Lung (tissue), 11 donors: ENCODE measurements at regions not wholly inside any gene's neighbourhood (a gene's known extent, or its start where the extent isn't known, plus 50 kb on each side); places are given as distances from the start of the nearest gene placed in this dataset.

ENCODE experiments used
- ATAC-seq: fragments of 200-7000 bp; cut with Tn5 transposase; one replicate; pipeline ENCODE4 v1.9.1; 2020; ENCODE audit warnings: moderate number of reproducible peaks; ENCODE audit not compliant: insufficient read depth, low FRiP score
- DNase-seq, 3 donors: peaks; one replicate each; pipeline ENCODE4 v3.0.0-alpha.2; 2013 to 2017
- H3K27ac ChIP-seq, 2 donors: one replicate each; pipeline ENCODE4 v1.5.1; 2013; ENCODE audit warnings: mild to moderate bottlenecking in 2 of 2, moderate library complexity in 2 of 2, control low read depth in 1 of 2, inconsistent platforms in 1 of 2, low read depth in 1 of 2, low read length in 1 of 2
- H3K27me3 ChIP-seq, 3 donors: one replicate each; pipeline ENCODE4 v1.5.1; 2013; ENCODE audit warnings: low read length in 2 of 3; ENCODE audit not compliant: control insufficient read depth in 3 of 3, insufficient read depth in 3 of 3
- H3K36me3 ChIP-seq, 4 donors: one replicate each; pipeline ENCODE4 v1.5.1; 2013; ENCODE audit warnings: low read length in 4 of 4, mild to moderate bottlenecking in 1 of 4, moderate library complexity in 1 of 4; ENCODE audit not compliant: control insufficient read depth in 4 of 4, insufficient read depth in 4 of 4
- H3K4me1 ChIP-seq, 5 donors: one replicate each; pipeline ENCODE4 v1.5.1; 2013; ENCODE audit warnings: low read length in 5 of 5, mild to moderate bottlenecking in 2 of 5, moderate library complexity in 1 of 5; ENCODE audit not compliant: control insufficient read depth in 5 of 5, insufficient read depth in 5 of 5
- H3K4me3 ChIP-seq: one replicate; pipeline ENCODE4 v1.5.1; 2013; ENCODE audit warnings: mild to moderate bottlenecking, control low read depth, moderate library complexity
- H3K9ac ChIP-seq, 2 donors: one replicate each; pipeline ENCODE4 v1.5.1; 2013; ENCODE audit warnings: low read length in 2 of 2, control low read depth in 1 of 2; ENCODE audit not compliant: insufficient read depth in 1 of 2
- H3K9me3 ChIP-seq, 4 donors: one replicate each; pipeline ENCODE4 v1.5.1; 2013; ENCODE audit warnings: low read length in 3 of 4, mild to moderate bottlenecking in 1 of 4, moderate library complexity in 1 of 4; ENCODE audit not compliant: control insufficient read depth in 4 of 4, insufficient read depth in 3 of 4
- WGBS, 2 donors: extraction: QIAGEN DNeasy Blood & Tissue Kit; methylation state at CpG; one replicate each; pipeline ENCODE4 v1.1.7; 2013; 5-methylcytosine and 5-hydroxymethylcytosine counted together
- TF ChIP-seq, protein P1 (sequence below): IDR thresholded peaks from 2 replicates; pipeline ENCODE4 v1.5.1; 2012; ENCODE audit warnings: mild to moderate bottlenecking; ENCODE audit errors: control extremely low read depth, extremely low read depth
- donor health status: control.
- donor health status: control.
- donor health status: Bipolar disorder and iron deficiency.
- donor health status: healthy.
- donor health status: DM: yes; HTN: yes; CAD: no.

DNA sequence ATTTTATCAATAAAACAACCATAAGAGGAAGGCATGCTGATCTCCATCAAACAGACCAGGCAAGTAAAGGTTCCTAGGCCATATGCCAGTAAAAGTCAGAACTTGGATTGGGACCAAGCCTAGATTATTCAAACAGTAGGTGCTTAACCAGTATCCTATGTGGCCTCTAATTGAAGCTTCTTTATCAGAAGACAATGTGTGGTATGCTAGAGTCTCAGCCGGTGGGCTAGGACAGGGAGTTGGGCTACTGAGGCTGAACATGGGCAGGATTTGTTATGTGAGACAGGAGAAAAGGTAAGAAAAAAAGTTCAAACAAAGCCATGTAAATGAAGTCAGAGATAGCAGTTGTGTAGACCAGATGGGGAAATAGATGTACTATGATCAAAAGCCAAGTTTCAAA is 413.7 kb upstream of the GHITM start:
- Histone ChIP-seq H3K9me3 (peaks cover 0 to 6% (median 0%) of the 10 kb centered on the region in 4 donors), H3K4me1 (peaks cover 0 to 3% (median 0%) of the 10 kb centered on the region in 5 donors), H3K27ac (no peak overlapping the region), H3K36me3 (no peaks in the 10 kb centered on the region), H3K4me3 (no peak overlapping the region), H3K27me3 (no peaks in the 10 kb centered on the region), H3K9ac (no peak overlapping the region)
- DNase-seq, result no peak
- no peak for ATAC-seq
- 56 to 78% methylated on average over 1 of the region's 1 CpG for WGBS, 2 donors
- TF ChIP-seq, protein P1, sequence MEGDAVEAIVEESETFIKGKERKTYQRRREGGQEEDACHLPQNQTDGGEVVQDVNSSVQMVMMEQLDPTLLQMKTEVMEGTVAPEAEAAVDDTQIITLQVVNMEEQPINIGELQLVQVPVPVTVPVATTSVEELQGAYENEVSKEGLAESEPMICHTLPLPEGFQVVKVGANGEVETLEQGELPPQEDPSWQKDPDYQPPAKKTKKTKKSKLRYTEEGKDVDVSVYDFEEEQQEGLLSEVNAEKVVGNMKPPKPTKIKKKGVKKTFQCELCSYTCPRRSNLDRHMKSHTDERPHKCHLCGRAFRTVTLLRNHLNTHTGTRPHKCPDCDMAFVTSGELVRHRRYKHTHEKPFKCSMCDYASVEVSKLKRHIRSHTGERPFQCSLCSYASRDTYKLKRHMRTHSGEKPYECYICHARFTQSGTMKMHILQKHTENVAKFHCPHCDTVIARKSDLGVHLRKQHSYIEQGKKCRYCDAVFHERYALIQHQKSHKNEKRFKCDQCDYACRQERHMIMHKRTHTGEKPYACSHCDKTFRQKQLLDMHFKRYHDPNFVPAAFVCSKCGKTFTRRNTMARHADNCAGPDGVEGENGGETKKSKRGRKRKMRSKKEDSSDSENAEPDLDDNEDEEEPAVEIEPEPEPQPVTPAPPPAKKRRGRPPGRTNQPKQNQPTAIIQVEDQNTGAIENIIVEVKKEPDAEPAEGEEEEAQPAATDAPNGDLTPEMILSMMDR, result no peak

- ATAC-seq, result no peak
- H3K36me3 ChIP-seq, result no peaks in the 10 kb centered on the region
- H3K9me3 ChIP-seq, result peaks cover 0 to 7% (median 2%) of the 10 kb centered on the region in 4 donors
- DNase-seq, result no peak
- no peaks in the 10 kb centered on the region for H3K27me3 ChIP-seq
- H3K9ac ChIP-seq, result no peak overlapping the region
- TF ChIP-seq, protein P1, result no peak
- no peak overlapping the region for H3K4me3 ChIP-seq
- no peaks in the 10 kb centered on the region for H3K4me1 ChIP-seq
- H3K27ac ChIP-seq, result no peak overlapping the region
Observed at GRCh38 chr10:83734278-83734677, 405.0 kb upstream of the GHITM start.

DNA sequence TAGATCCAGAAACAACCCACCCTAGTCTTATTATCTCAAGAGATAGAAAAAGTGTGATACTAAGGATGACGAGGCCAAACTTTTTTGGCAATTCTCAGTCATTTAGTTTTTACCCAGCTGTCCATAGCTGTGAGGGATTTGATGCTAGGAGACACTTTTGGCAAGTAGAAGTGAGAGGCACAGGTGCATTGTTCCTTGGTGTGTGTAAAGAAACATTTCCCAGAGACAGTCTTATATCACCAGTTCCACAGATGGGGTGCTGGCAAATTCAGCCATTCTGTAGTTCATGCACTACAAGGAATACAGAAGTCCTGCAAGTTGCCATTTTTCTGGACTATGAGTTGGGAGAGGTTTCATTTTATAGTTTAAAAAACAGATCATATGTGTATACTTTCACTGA is 403.3 kb upstream of the GHITM start:
- TF ChIP-seq, protein P1, result no peak
- peaks cover 0 to 5% (median 3%) of the 10 kb centered on the region in 4 donors for H3K9me3 ChIP-seq
- no peak for ATAC-seq
- no peaks in the 10 kb centered on the region for H3K36me3 ChIP-seq
- H3K4me3 ChIP-seq, result no peak overlapping the region
- no peaks in the 10 kb centered on the region for H3K27me3 ChIP-seq
- H3K9ac ChIP-seq, result no peak overlapping the region
- no peak for DNase-seq
- WGBS, 2 donors, result 63 to 69% methylated on average over 1 of the region's 1 CpG
- H3K27ac ChIP-seq, result no peak overlapping the region
- H3K4me1 ChIP-seq, result no peaks in the 10 kb centered on the region

- no peak for ATAC-seq
- Histone ChIP-seq H3K9ac (no peak overlapping the region), H3K9me3 (peaks cover 0 to 26% (median 13%) of the 10 kb centered on the region in 4 donors)
Observed at GRCh38 chr10:83750604-83751003, 388.7 kb upstream of the GHITM start.

More at GRCh38 chr10:83750604-83751003, 388.7 kb upstream of the GHITM start:
- H3K4me3 ChIP-seq, result no peak overlapping the region
- H3K36me3 ChIP-seq, result no peaks in the 10 kb centered on the region
- H3K4me1 ChIP-seq, result no peaks in the 10 kb centered on the region
- DNase-seq, result no peak
- H3K27me3 ChIP-seq, result no peaks in the 10 kb centered on the region
- TF ChIP-seq, protein P1, result no peak
- no peak overlapping the region for H3K27ac ChIP-seq
